Keratinocyte (primary cell): ENCODE measurements at regions not wholly inside any gene's neighbourhood (a gene's known extent, or its start where the extent isn't known, plus 50 kb on each side); places are given as distances from the start of the nearest gene placed in this dataset.

ENCODE experiments used
- DNase-seq: peaks from one replicate; pipeline ENCODE4 v3.0.0-alpha.2; 2011; ENCODE audit warnings: low read depth, missing footprints, low spot score
- FAIRE-seq: peaks from 2 replicates; lab custom pipeline; 2011; peaks lifted over from hg19 to GRCh38; lab: Jason Lieb, UNC
- H2AFZ ChIP-seq: 2 replicates; pipeline ENCODE4 v1.6.0; 2012; ENCODE audit warnings: low read length, control low read depth, inconsistent platforms; ENCODE audit not compliant: control insufficient read depth
- H3K27ac ChIP-seq: 2 replicates; pipeline ENCODE4 v1.5.1; 2011; ENCODE audit warnings: low read length; ENCODE audit not compliant: control insufficient read depth, insufficient read depth
- H3K27me3 ChIP-seq: 3 replicates; pipeline ENCODE4 v1.6.0; 2011; ENCODE audit warnings: low read length; ENCODE audit not compliant: control insufficient read depth, insufficient read depth; ENCODE audit errors: extremely low read depth
- H3K36me3 ChIP-seq, 2 experiments: 2 replicates in 1 of 2; 3 replicates in 1 of 2; pipeline ENCODE4 v1.5.1; 2011; ENCODE audit warnings: low read length in 2 of 2, mild to moderate bottlenecking in 1 of 2; ENCODE audit not compliant: control insufficient read depth in 2 of 2, insufficient read depth in 2 of 2; ENCODE audit errors: extremely low read depth in 1 of 2
- H3K4me1 ChIP-seq: 3 replicates; pipeline ENCODE4 v1.5.1; 2011; ENCODE audit warnings: low read length; ENCODE audit not compliant: control insufficient read depth, insufficient read depth; ENCODE audit errors: extremely low read depth
- H3K4me2 ChIP-seq: 3 replicates; pipeline ENCODE4 v1.6.0; 2011; ENCODE audit warnings: low read depth, low read length; ENCODE audit not compliant: control insufficient read depth, insufficient read depth; ENCODE audit errors: extremely low read depth
- H3K4me3 ChIP-seq, 3 experiments: fragments of 200-600 bp in 1 of 3; sonication (generic) in 1 of 3; 2 replicates in 2 of 3; 3 replicates in 1 of 3; pipeline ENCODE4 v1.5.1; 2011 to 2016; ENCODE audit warnings: low read length in 3 of 3, mild to moderate bottlenecking in 3 of 3, control low read depth in 2 of 3, inconsistent platforms in 1 of 3, low read depth in 1 of 3, mixed read lengths in 1 of 3, mixed run types in 1 of 3, moderate library complexity in 1 of 3; ENCODE audit not compliant: control insufficient read depth in 2 of 3, insufficient read depth in 2 of 3; ENCODE audit errors: extremely low read depth in 1 of 3
- H3K79me2 ChIP-seq: 2 replicates; pipeline ENCODE4 v1.6.0; 2012; ENCODE audit warnings: low read length; ENCODE audit not compliant: control insufficient read depth, insufficient read depth
- H3K9ac ChIP-seq: 3 replicates; pipeline ENCODE4 v1.6.0; 2011; ENCODE audit warnings: low read length; ENCODE audit not compliant: control insufficient read depth, insufficient read depth; ENCODE audit errors: extremely low read depth
- H3K9me1 ChIP-seq: 3 replicates; pipeline ENCODE4 v1.6.0; 2011; ENCODE audit warnings: low read length; ENCODE audit not compliant: control insufficient read depth, insufficient read depth; ENCODE audit errors: extremely low read depth
- H3K9me3 ChIP-seq: 2 replicates; pipeline ENCODE4 v1.5.1; 2012; ENCODE audit warnings: low read depth, low read length; ENCODE audit not compliant: control insufficient read depth
- H4K20me1 ChIP-seq: 3 replicates; pipeline ENCODE4 v1.6.0; 2011; ENCODE audit warnings: low read length; ENCODE audit not compliant: control insufficient read depth, insufficient read depth; ENCODE audit errors: extremely low read depth
- CTCF ChIP-seq, 3 experiments: IDR thresholded peaks in 1 of 3; conservative IDR thresholded peaks in 1 of 3; optimal IDR thresholded peaks in 1 of 3; 2 replicates in 2 of 3; 3 replicates in 1 of 3; pipeline versions ENCODE3 to v1.5.1; 2011; ENCODE audit warnings: low read length in 3 of 3, mild to moderate bottlenecking in 3 of 3, moderate library complexity in 2 of 3, control low read depth in 1 of 3, inconsistent platforms in 1 of 3; ENCODE audit not compliant: insufficient read depth in 2 of 3; ENCODE audit errors: extremely low read depth in 1 of 3
- EZH2 ChIP-seq: IDR thresholded peaks from one replicate; pipeline ENCODE4 v1.6.1; 2012; ENCODE audit warnings: inconsistent platforms, mild to moderate bottlenecking, low read length, moderate library complexity
- dilution Hi-C: fragments of 300-500 bp; cut with MboI; formaldehyde crosslinking; loops from one replicate; pipeline ENCODE4 v1.7.0; 2020; ENCODE audit warnings: low sequenced_read_pairs; ENCODE audit not compliant: extremely low pct_ligation_motif_present

GRCh38 chr4:72677886-72678285, 108.9 kb upstream of the ADAMTS3 start:
- Histone ChIP-seq H2AFZ (no peak overlapping the region), H3K9me1 (no peaks in the 10 kb centered on the region), H3K9ac (no peak overlapping the region), H3K36me3 (no peaks in the 10 kb centered on the region), H3K4me3 (no peak overlapping the region), H3K4me2 (no peak overlapping the region), H3K27me3 (no peaks in the 10 kb centered on the region), H3K79me2 (no peaks in the 10 kb centered on the region), H3K9me3 (no peaks in the 10 kb centered on the region), H4K20me1 (no peaks in the 10 kb centered on the region), H3K4me1 (no peaks in the 10 kb centered on the region), H3K27ac (no peak overlapping the region)
- no peak for DNase-seq
- FAIRE-seq = no peak
- dilution Hi-C loops = no loop called here
- TF ChIP-seq CTCF (optimal IDR thresholded peaks at IDR 0.05 in 1 of 3, IDR thresholded peaks at IDR 0.05 in 1 of 3, conservative IDR thresholded peaks at IDR 0.05 in 1 of 3; ENCODE audit: extremely low read depth in 1 of 3, insufficient read depth in 2 of 3, low read length in 3 of 3) (no peak), EZH2 (no peak)

GRCh38 chr4:72677265-72677664, 108.2 kb upstream of the ADAMTS3 start:
- dilution Hi-C loops = no loop called here
- Histone ChIP-seq H3K36me3 (no peaks in the 10 kb centered on the region), H3K9ac (no peak overlapping the region), H3K4me1 (no peaks in the 10 kb centered on the region), H3K79me2 (no peaks in the 10 kb centered on the region), H3K9me1 (no peaks in the 10 kb centered on the region), H3K27ac (no peak overlapping the region), H3K4me3 (no peak overlapping the region), H3K4me2 (no peak overlapping the region), H3K27me3 (no peaks in the 10 kb centered on the region), H2AFZ (no peak overlapping the region), H4K20me1 (no peaks in the 10 kb centered on the region), H3K9me3 (no peaks in the 10 kb centered on the region)
- FAIRE-seq (no peak), DNase-seq (no peak)
- TF ChIP-seq EZH2 (no peak), CTCF (optimal IDR thresholded peaks at IDR 0.05 in 1 of 3, IDR thresholded peaks at IDR 0.05 in 1 of 3, conservative IDR thresholded peaks at IDR 0.05 in 1 of 3; ENCODE audit: extremely low read depth in 1 of 3, insufficient read depth in 2 of 3, low read length in 3 of 3) (no peak)
